ENCODE measurements at regions not wholly inside any gene's neighbourhood (a gene's known extent, or its start where the extent isn't known, plus 50 kb on each side); places are given as distances from the start of the nearest gene placed in this dataset.
A peak's percentile ranks its signal among the peaks of the same experiment; 100 is the strongest.

DNA sequence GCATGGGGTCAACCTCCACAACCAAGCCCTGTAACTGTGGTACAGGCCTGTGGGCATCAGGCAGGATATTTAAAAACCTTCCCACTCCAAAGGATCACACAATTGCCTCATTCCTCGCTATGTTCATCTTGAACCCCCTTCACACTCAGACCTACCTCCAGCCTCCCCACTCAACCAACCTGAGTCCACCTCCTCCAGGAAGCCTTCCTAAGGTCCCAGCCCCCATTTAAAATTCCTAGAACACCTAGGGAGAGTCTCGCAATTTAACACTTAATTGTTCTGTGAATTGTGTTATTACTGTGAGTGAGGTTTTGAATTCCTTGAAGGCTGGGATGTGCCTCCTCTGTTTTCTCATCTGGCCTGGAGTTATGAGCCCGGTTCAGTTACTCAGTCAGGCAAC lies 93.1 kb upstream of the SMNDC1 start:
- peaks cover 3 to 10% (median 7%) of the 10 kb centered on the region in 4 donors for H3K4me1 Mint-ChIP-seq
- no peaks in the 10 kb centered on the region for H3K27me3 ChIP-seq (ENCODE audit: insufficient read depth, low read length)
- H3K9me3 Mint-ChIP-seq, result no peaks in the 10 kb centered on the region
- H3K36me3 ChIP-seq (ENCODE audit: insufficient read depth, low read length), result no peaks in the 10 kb centered on the region
- peaks cover 1 to 4% of the 10 kb centered on the region in 2 donors for H3K27me3 Mint-ChIP-seq
- no peak overlapping the region for H3K4me3 ChIP-seq (ENCODE audit: low read length in 2 of 2)
- intact Hi-C loops (cut with micrococcal nuclease), result no loop called here
- ChIA-PET POLR2A (ENCODE audit: partially characterized antibody) (no interaction called here), CTCF (ENCODE audit: partially characterized antibody) (interaction anchor here (1.0 kb wide), 1 partner anchor 44 kb away, joined by 3 read pairs; no protein-coding TSS in a partner anchor)
- no peaks in the 10 kb centered on the region for H3K9me3 ChIP-seq (ENCODE audit: control insufficient read depth in 1 of 2, low read length in 2 of 2)
- no peak overlapping the region for H3K4me3 Mint-ChIP-seq
- peak overlapping the region in 1 of 7 donors; percentile 55 for H3K27ac Mint-ChIP-seq
- no peak for DNase-seq
- no peak overlapping the region for H3K27ac ChIP-seq (ENCODE audit: low read depth, low read length)
- no peaks in the 10 kb centered on the region for H3K36me3 Mint-ChIP-seq
- H3K4me1 ChIP-seq (ENCODE audit: insufficient read depth, low read length), result peaks cover 11% of the 10 kb centered on the region

DNA sequence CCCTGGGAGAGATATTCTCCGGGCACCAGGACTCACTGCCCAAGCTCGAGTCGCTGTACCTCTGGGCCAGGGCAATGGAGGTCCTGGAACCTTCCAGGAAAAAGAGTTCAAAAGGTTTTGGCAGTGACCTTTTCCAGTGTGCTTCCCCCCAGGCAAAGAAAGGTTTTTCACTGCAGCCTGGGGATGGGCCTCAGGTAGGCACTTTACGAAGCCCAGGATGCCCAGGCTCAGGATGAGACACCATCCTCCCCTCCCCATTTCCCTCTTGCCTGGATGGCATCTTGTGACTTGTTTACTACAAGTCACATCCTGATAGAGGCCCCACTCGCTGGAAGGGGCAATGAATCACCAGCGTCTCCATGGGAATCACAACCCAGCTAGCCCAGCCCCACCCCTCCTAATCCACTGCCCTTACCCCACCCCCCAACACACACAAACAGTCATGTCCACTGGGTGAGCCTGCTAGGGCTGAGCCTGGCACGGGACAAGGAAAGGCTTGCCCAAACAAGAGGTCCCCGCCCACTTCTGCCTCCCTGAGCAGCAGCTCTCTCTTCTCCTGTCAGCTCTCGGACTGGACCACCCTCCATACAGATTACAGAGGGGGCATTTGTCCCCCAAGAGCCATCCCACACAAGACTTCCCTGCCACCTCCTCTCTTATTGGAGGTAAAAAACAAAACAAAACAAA lies 93.8 kb upstream of the SMNDC1 start:
- Mint-ChIP-seq H3K4me3 (no peak overlapping the region), H3K27me3 (peaks cover 1 to 2% of the 10 kb centered on the region in 2 donors), H3K27ac (peak overlapping the region in 1 of 7 donors; percentile 5), H3K36me3 (no peaks in the 10 kb centered on the region), H3K4me1 (peaks cover 3 to 10% (median 7%) of the 10 kb centered on the region in 4 donors), H3K9me3 (no peaks in the 10 kb centered on the region)
- intact Hi-C loops (cut with micrococcal nuclease), result no loop called here
- POLR2A ChIA-PET (ENCODE audit: partially characterized antibody), result no interaction called here
- H3K4me3 ChIP-seq (ENCODE audit: low read length in 2 of 2), result no peak overlapping the region
- H3K4me1 ChIP-seq (ENCODE audit: insufficient read depth, low read length), result peaks cover 11% of the 10 kb centered on the region
- no peaks in the 10 kb centered on the region for H3K9me3 ChIP-seq (ENCODE audit: control insufficient read depth in 1 of 2, low read length in 2 of 2)
- H3K27me3 ChIP-seq (ENCODE audit: insufficient read depth, low read length), result no peaks in the 10 kb centered on the region
- no peak for DNase-seq
- H3K27ac ChIP-seq (ENCODE audit: low read depth, low read length), result no peak overlapping the region
- CTCF ChIA-PET (ENCODE audit: partially characterized antibody), result interaction anchor here (1.0 kb wide), 1 partner anchor 44 kb away, joined by 3 read pairs; no protein-coding TSS in a partner anchor
- H3K36me3 ChIP-seq (ENCODE audit: insufficient read depth, low read length), result no peaks in the 10 kb centered on the region

DNA sequence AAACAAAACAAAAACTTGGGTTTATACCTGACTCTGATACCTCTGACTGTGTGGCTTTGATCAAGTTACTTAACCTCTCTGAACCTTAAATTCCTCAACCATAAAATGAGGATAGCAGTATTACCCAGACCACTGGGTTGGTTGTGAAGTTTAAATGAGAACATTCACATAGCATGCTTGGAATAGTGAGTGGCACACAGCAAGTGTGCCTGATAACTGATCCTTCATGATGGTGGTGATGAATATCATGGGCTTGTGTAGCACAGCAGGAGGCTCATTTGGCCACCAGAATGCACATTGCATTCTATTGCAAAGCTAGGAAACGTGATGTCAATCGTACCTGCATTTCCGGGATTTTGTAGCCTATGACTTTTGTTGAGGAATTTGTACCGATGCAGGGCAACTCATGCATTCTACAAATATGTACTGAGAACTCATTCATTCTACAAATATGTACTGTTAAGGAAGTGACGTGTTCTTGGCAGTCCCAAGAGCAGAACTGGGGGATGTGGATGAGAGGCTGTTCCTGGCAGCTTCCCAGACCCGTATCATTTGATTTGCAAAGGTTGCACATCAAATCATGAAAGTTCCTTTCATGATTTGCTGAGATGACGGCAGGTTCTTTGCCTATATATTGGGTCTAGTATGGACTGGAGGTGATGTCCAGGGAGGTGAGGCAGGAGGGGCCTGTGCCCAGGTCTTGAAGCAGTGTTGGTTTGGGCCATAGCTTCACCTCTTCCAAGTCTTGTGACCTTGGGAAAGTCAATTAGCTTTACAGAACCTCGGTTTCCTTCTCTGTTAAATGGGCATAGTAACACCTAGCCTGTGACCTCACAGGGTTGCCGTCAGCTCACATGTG lies 94.6 kb upstream of the SMNDC1 start:
- POLR2A ChIA-PET (ENCODE audit: partially characterized antibody), result no interaction called here
- Histone ChIP-seq H3K36me3 (ENCODE audit: insufficient read depth, low read length) (no peaks in the 10 kb centered on the region), H3K27ac (ENCODE audit: low read depth, low read length) (no peak overlapping the region), H3K9me3 (ENCODE audit: control insufficient read depth in 1 of 2, low read length in 2 of 2) (no peaks in the 10 kb centered on the region), H3K4me3 (ENCODE audit: low read length in 2 of 2) (no peak overlapping the region), H3K27me3 (ENCODE audit: insufficient read depth, low read length) (no peaks in the 10 kb centered on the region), H3K4me1 (ENCODE audit: insufficient read depth, low read length) (peaks cover 11% of the 10 kb centered on the region)
- H3K27me3 Mint-ChIP-seq, result peaks cover 0 to 1% of the 10 kb centered on the region in 2 donors
- no peaks in the 10 kb centered on the region for H3K9me3 Mint-ChIP-seq
- H3K4me3 Mint-ChIP-seq, result no peak overlapping the region
- intact Hi-C loops (cut with micrococcal nuclease), result no loop called here
- CTCF ChIA-PET (ENCODE audit: partially characterized antibody), result no interaction called here
- peak overlapping the region in 1 of 7 donors; percentile 5 for H3K27ac Mint-ChIP-seq
- no peak for DNase-seq
- no peaks in the 10 kb centered on the region for H3K36me3 Mint-ChIP-seq
- peaks cover 3 to 10% (median 7%) of the 10 kb centered on the region in 4 donors for H3K4me1 Mint-ChIP-seq

DNA sequence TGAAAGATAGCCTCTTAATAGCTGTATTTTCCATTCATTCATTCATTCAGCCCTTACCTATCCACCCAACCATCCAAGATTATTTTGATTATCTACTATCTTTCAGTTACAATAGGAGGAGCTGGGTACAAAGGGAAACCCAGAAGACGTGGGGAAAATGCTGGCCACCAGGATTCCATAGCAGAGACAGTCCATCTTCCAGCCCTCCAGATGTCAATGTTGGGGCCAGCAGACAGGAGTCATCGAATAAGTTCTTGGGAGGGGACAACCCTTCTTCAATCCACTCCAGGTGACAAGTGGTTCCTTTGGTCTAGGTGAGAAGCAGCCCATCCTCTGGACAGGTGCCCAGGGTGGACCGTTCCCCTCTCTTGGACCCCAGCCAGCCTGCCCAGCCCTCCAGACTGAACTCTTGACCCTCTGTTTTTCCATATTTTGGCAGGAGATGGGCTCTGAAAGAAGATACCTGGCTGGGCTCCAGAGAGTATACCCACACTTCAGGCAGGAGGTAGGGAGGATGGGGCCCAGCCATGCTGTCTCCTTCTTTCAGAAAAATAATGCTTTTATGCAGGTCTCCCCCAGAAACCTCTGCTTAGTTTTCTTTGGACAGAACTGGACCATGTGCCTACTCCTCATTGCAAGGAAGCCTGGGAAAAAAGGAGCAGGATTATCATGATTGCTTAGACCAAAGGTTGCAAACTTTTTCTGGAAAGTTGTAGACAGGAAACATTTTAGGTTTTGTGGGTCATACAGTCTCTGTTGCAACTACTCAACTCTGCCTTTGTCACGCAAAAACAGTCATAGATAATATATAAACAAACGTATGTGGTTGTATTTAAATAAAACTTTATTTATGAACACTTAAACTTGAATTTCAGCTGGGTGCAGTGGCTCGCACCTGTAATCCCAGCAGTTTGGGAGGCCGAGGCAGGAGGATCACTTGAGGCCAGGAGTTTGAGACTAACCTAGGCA lies 95.5 kb upstream of the SMNDC1 start:
- Histone ChIP-seq H3K36me3 (ENCODE audit: insufficient read depth, low read length) (no peaks in the 10 kb centered on the region), H3K27me3 (ENCODE audit: insufficient read depth, low read length) (no peaks in the 10 kb centered on the region), H3K9me3 (ENCODE audit: control insufficient read depth in 1 of 2, low read length in 2 of 2) (no peaks in the 10 kb centered on the region), H3K4me3 (ENCODE audit: low read length in 2 of 2) (no peak overlapping the region), H3K27ac (ENCODE audit: low read depth, low read length) (no peak overlapping the region), H3K4me1 (ENCODE audit: insufficient read depth, low read length) (peaks cover 10% of the 10 kb centered on the region)
- DNase-seq, result no peak
- Mint-ChIP-seq H3K4me3 (no peak overlapping the region), H3K27me3 (no peaks in the 10 kb centered on the region), H3K9me3 (no peaks in the 10 kb centered on the region), H3K36me3 (no peaks in the 10 kb centered on the region), H3K27ac (no peak overlapping the region), H3K4me1 (peaks cover 3 to 10% (median 7%) of the 10 kb centered on the region in 4 donors)
- POLR2A ChIA-PET (ENCODE audit: partially characterized antibody), result no interaction called here
- CTCF ChIA-PET (ENCODE audit: partially characterized antibody), result no interaction called here
- intact Hi-C loops (cut with micrococcal nuclease), result no loop called here

DNA sequence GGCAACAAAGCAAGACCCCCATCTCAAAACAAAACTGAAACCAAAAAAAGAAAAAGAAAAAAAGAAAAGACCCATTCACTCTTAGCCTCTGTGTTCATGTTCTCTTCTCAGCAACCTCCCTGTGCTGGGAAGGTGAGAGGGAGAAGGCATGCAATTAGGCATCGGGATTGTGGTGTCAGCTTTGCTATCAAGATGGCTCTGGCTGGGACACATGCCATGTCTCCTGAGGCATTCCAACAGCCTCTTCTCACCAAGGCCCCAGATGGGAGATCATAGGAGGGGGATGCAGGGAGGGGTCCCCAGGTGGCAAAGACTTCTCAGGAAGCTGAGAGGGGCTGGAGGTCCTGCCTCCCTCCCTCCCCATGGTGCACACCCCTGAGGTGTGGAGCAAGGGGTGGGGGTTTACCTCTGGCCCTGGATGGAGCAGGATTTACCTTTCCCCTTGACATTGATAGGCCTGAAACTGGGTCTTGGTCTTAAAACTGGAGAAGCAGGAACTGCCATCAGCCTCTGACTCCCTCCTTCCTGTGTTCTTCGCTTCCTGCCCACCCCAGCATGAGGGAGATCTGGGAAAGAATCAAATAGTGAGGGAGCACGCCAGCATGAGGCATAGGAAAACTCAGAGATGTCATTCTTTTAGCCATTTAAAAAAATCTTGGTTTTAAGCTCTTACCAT lies 96.2 kb upstream of the DUSP5 start:
- H3K27ac Mint-ChIP-seq, result no peak overlapping the region
- ChIA-PET POLR2A (ENCODE audit: partially characterized antibody) (no interaction called here), CTCF (ENCODE audit: partially characterized antibody) (no interaction called here)

DNA sequence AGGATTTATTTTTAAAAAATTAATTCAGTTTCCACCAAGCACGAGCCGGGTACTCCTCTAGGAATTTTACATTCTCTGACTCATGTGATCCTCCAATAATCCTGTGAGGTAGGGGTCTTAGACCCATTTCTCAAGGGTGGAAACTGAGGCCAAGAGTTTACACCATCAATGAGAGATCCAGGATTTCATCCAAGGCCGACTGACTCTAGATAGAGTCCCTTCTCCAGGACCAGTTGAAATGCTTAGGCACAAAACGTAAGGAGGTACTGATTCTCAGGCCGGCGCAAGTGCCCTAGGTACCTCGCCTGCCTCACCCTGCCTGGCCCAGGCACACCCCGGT lies 95.7 kb upstream of the DUSP5 start:
- DNase-seq, result no peak
- POLR2A ChIA-PET (ENCODE audit: partially characterized antibody), result no interaction called here
- no peak overlapping the region for H3K27ac Mint-ChIP-seq

More for the DNA sequence above, 96.2 kb upstream of the DUSP5 start:
- no peaks in the 10 kb centered on the region for H3K36me3 ChIP-seq (ENCODE audit: insufficient read depth, low read length)
- intact Hi-C loops (cut with micrococcal nuclease), result no loop called here
- H3K9me3 Mint-ChIP-seq, result no peaks in the 10 kb centered on the region
- H3K4me3 ChIP-seq (ENCODE audit: low read length in 2 of 2), result no peak overlapping the region
- no peaks in the 10 kb centered on the region for H3K27me3 ChIP-seq (ENCODE audit: insufficient read depth, low read length)
- no peaks in the 10 kb centered on the region for H3K27me3 Mint-ChIP-seq
- DNase-seq, result no peak
- no peaks in the 10 kb centered on the region for H3K9me3 ChIP-seq (ENCODE audit: control insufficient read depth in 1 of 2, low read length in 2 of 2)
- H3K36me3 Mint-ChIP-seq, result no peaks in the 10 kb centered on the region
- H3K4me3 Mint-ChIP-seq, result no peak overlapping the region
- no peak overlapping the region for H3K27ac ChIP-seq (ENCODE audit: low read depth, low read length)
- H3K4me1 Mint-ChIP-seq, result peaks cover 0 to 2% (median 0%) of the 10 kb centered on the region in 4 donors
- H3K4me1 ChIP-seq (ENCODE audit: insufficient read depth, low read length), result no peaks in the 10 kb centered on the region

More for the DNA sequence above, 95.7 kb upstream of the DUSP5 start:
- H3K4me3 ChIP-seq (ENCODE audit: low read length in 2 of 2), result no peak overlapping the region
- no peaks in the 10 kb centered on the region for H3K36me3 ChIP-seq (ENCODE audit: insufficient read depth, low read length)
- Mint-ChIP-seq H3K4me3 (no peak overlapping the region), H3K27me3 (no peaks in the 10 kb centered on the region), H3K9me3 (no peaks in the 10 kb centered on the region), H3K4me1 (peaks cover 0 to 2% (median 0%) of the 10 kb centered on the region in 4 donors), H3K36me3 (no peaks in the 10 kb centered on the region)
- no peak overlapping the region for H3K27ac ChIP-seq (ENCODE audit: low read depth, low read length)
- intact Hi-C loops (cut with micrococcal nuclease), result no loop called here
- H3K27me3 ChIP-seq (ENCODE audit: insufficient read depth, low read length), result no peaks in the 10 kb centered on the region
- no peaks in the 10 kb centered on the region for H3K9me3 ChIP-seq (ENCODE audit: control insufficient read depth in 1 of 2, low read length in 2 of 2)
- CTCF ChIA-PET (ENCODE audit: partially characterized antibody), result no interaction called here
- H3K4me1 ChIP-seq (ENCODE audit: insufficient read depth, low read length), result no peaks in the 10 kb centered on the region
